Uterus (tissue), 2 donors: ENCODE measurements at regions not wholly inside any gene's neighbourhood (a gene's known extent, or its start where the extent isn't known, plus 50 kb on each side); places are given as distances from the start of the nearest gene placed in this dataset.

Experiments used
- POLR2A ChIP-seq, 2 donors: fragments of 450-650 bp; IDR thresholded peaks; one replicate each; pipeline ENCODE4 v1.6.1; 2016; ENCODE audit warnings: antibody characterized with exemption in 2 of 2, mild to moderate bottlenecking in 1 of 2, moderate library complexity in 1 of 2
- TF ChIP-seq, protein P1 (sequence below), 4 experiments: fragments of 200-600 bp in 2 of 4; fragments of 450-650 bp in 2 of 4; sonication (generic) in 2 of 4; IDR thresholded peaks; one replicate each; pipeline ENCODE4 v1.5.1; 2016 to 2019; ENCODE audit warnings: antibody characterized with exemption in 4 of 4, mild to moderate bottlenecking in 2 of 4, moderate library complexity in 1 of 4

DNA sequence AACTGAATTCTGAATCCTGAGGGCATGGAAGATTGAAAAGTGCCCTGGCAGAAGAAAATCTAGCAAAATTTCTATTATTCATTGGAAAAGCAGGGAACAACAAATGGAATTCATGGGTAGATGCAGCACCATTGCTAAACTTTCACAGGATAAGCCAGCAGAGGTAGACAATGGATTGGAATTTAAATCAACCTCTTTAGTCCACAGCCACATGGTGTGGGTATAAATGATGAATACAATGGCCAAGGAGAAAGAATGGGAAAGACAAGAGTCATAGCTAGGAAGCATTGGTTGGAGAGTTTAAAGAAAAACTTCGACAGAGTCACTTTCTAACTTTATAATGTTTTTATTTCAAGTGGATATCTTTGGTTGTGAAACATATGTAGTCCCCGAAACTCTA lies 332.8 kb upstream of the PUDP start:
- TF ChIP-seq, protein P1, sequence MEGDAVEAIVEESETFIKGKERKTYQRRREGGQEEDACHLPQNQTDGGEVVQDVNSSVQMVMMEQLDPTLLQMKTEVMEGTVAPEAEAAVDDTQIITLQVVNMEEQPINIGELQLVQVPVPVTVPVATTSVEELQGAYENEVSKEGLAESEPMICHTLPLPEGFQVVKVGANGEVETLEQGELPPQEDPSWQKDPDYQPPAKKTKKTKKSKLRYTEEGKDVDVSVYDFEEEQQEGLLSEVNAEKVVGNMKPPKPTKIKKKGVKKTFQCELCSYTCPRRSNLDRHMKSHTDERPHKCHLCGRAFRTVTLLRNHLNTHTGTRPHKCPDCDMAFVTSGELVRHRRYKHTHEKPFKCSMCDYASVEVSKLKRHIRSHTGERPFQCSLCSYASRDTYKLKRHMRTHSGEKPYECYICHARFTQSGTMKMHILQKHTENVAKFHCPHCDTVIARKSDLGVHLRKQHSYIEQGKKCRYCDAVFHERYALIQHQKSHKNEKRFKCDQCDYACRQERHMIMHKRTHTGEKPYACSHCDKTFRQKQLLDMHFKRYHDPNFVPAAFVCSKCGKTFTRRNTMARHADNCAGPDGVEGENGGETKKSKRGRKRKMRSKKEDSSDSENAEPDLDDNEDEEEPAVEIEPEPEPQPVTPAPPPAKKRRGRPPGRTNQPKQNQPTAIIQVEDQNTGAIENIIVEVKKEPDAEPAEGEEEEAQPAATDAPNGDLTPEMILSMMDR (IDR thresholded peaks at IDR 0.05): no peak
- no peak for TF ChIP-seq POLR2A (IDR thresholded peaks at IDR 0.05)
